CD14-positive monocyte (primary cell): ENCODE measurements at regions not wholly inside any gene's neighbourhood (a gene's known extent, or its start where the extent isn't known, plus 50 kb on each side); places are given as distances from the start of the nearest gene placed in this dataset.

Experiments used
- DNase-seq, 3 donors: peaks; one replicate each; pipeline ENCODE4 v3.0.0-alpha.2; 2011 to 2022
- H2AFZ ChIP-seq: 2 replicates; pipeline ENCODE4 v1.6.0; 2012; ENCODE audit warnings: mild to moderate bottlenecking, low read depth, low read length, inconsistent platforms; ENCODE audit not compliant: insufficient read depth, poor library complexity, severe bottlenecking
- H3K27ac ChIP-seq, 2 donors: 1 replicate in 1 of 2; 2 replicates in 1 of 2; pipeline ENCODE4 v1.5.1; 2012 to 2013; ENCODE audit warnings: low read length in 2 of 2, control low read depth in 1 of 2, inconsistent platforms in 1 of 2, low read depth in 1 of 2, mild to moderate bottlenecking in 1 of 2
- H3K27me3 ChIP-seq, 2 donors: one replicate each; pipeline versions ENCODE4 v1.6.0 to v1.6.1; 2011 to 2013; ENCODE audit warnings: low read length in 2 of 2; ENCODE audit not compliant: control insufficient read depth in 2 of 2, insufficient read depth in 2 of 2
- H3K36me3 ChIP-seq, 2 donors: replicated peaks in 1 of 2; 1 replicate in 1 of 2; 2 replicates in 1 of 2; pipeline versions ENCODE4 v1.5.1 to v1.6.1; 2012 to 2013; ENCODE audit warnings: low read length in 2 of 2, control low read depth in 1 of 2, inconsistent platforms in 1 of 2, mild to moderate bottlenecking in 1 of 2; ENCODE audit not compliant: insufficient read depth in 2 of 2, control insufficient read depth in 1 of 2
- H3K4me1 ChIP-seq, 2 donors: 1 replicate in 1 of 2; 2 replicates in 1 of 2; pipeline versions ENCODE4 v1.5.1 to v1.6.1; 2012 to 2013; ENCODE audit warnings: low read length in 2 of 2, control low read depth in 1 of 2, inconsistent platforms in 1 of 2, mild to moderate bottlenecking in 1 of 2, moderate library complexity in 1 of 2; ENCODE audit not compliant: insufficient read depth in 2 of 2, control insufficient read depth in 1 of 2
- H3K4me2 ChIP-seq: replicated peaks from 2 replicates; pipeline ENCODE3; 2012; ENCODE audit warnings: low read length, moderate library complexity, mild to moderate bottlenecking; ENCODE audit not compliant: poor library complexity, severe bottlenecking; ENCODE audit errors: extremely low read depth
- H3K4me3 ChIP-seq, 3 experiments: fragments of 200-600 bp in 1 of 3; sonication (generic) in 1 of 3; replicated peaks in 1 of 3; 1 replicate in 2 of 3; 2 replicates in 1 of 3; pipeline ENCODE4 v1.5.1; 2011 to 2013; ENCODE audit warnings: low read length in 3 of 3, mild to moderate bottlenecking in 3 of 3, control low read depth in 2 of 3, low read depth in 2 of 3, inconsistent platforms in 1 of 3, moderate library complexity in 1 of 3
- H3K79me2 ChIP-seq: 2 replicates; pipeline ENCODE4 v1.6.0; 2012; ENCODE audit warnings: mild to moderate bottlenecking, control low read depth, inconsistent platforms, low read length, moderate library complexity; ENCODE audit not compliant: insufficient read depth
- H3K9ac ChIP-seq: 2 replicates; pipeline ENCODE4 v1.6.0; 2017; ENCODE audit warnings: low read length, mild to moderate bottlenecking; ENCODE audit not compliant: insufficient read depth, poor library complexity, severe bottlenecking
- H3K9me3 ChIP-seq, 2 donors: replicated peaks in 1 of 2; 1 replicate in 1 of 2; 2 replicates in 1 of 2; pipeline versions ENCODE4 v1.5.1 to v1.6.1; 2012 to 2013; ENCODE audit warnings: low read length in 2 of 2, control low read depth in 1 of 2; ENCODE audit not compliant: control insufficient read depth in 1 of 2, insufficient read depth in 1 of 2
- H4K20me1 ChIP-seq: 2 replicates; pipeline ENCODE4 v1.6.0; 2012; ENCODE audit warnings: mild to moderate bottlenecking, low read length, control low read depth, moderate library complexity; ENCODE audit not compliant: insufficient read depth
- H3K27ac Mint-ChIP-seq, 7 donors: one replicate each; pipeline ENCODE4 v1.8.0; 2020; ENCODE audit warnings: mild to moderate bottlenecking in 7 of 7, mixed read lengths in 7 of 7, moderate library complexity in 6 of 7, inconsistent platforms in 2 of 7
- H3K27me3 Mint-ChIP-seq, 3 donors: one replicate each; pipeline ENCODE4 v1.8.0; 2021 to 2022; ENCODE audit warnings: low read depth in 3 of 3, mild to moderate bottlenecking in 3 of 3, mixed read lengths in 3 of 3, moderate library complexity in 3 of 3, inconsistent platforms in 1 of 3
- H3K36me3 Mint-ChIP-seq, 2 donors: one replicate each; pipeline ENCODE4 v1.8.0; 2020; ENCODE audit warnings: mixed read lengths in 2 of 2, inconsistent platforms in 1 of 2, mild to moderate bottlenecking in 1 of 2
- H3K4me1 Mint-ChIP-seq: one replicate; pipeline ENCODE4 v1.8.0; 2020; ENCODE audit warnings: mild to moderate bottlenecking, mixed read lengths
- H3K4me3 Mint-ChIP-seq, 2 donors: one replicate each; pipeline ENCODE4 v1.8.0; 2020; ENCODE audit warnings: mild to moderate bottlenecking in 2 of 2, mixed read lengths in 2 of 2, moderate library complexity in 1 of 2
- H3K9me3 Mint-ChIP-seq, 7 donors: one replicate each; pipeline ENCODE4 v1.8.0; 2020 to 2022; ENCODE audit warnings: mixed read lengths in 7 of 7, mild to moderate bottlenecking in 6 of 7, moderate library complexity in 6 of 7, inconsistent platforms in 2 of 7
- WGBS: methylation state at CpG from one replicate; pipeline ENCODE4 v1.1.5; 2013; ENCODE audit warnings: missing lambda C conversion rate; ENCODE audit not compliant: insufficient coverage; 5-methylcytosine and 5-hydroxymethylcytosine counted together
- intact Hi-C, 2 donors: fragments of 100-400 bp; cut with micrococcal nuclease; formaldehyde crosslinking; loops; one replicate each; pipeline versions ENCODE4 v1.15.0 to v1.15.1; 2023
- TF ChIP-seq, protein P1 (sequence below): fragments of 200-600 bp; IDR thresholded peaks from one replicate; pipeline ENCODE4 v1.8.0; 2022; ENCODE audit warnings: antibody characterized with exemption, mild to moderate bottlenecking

DNA sequence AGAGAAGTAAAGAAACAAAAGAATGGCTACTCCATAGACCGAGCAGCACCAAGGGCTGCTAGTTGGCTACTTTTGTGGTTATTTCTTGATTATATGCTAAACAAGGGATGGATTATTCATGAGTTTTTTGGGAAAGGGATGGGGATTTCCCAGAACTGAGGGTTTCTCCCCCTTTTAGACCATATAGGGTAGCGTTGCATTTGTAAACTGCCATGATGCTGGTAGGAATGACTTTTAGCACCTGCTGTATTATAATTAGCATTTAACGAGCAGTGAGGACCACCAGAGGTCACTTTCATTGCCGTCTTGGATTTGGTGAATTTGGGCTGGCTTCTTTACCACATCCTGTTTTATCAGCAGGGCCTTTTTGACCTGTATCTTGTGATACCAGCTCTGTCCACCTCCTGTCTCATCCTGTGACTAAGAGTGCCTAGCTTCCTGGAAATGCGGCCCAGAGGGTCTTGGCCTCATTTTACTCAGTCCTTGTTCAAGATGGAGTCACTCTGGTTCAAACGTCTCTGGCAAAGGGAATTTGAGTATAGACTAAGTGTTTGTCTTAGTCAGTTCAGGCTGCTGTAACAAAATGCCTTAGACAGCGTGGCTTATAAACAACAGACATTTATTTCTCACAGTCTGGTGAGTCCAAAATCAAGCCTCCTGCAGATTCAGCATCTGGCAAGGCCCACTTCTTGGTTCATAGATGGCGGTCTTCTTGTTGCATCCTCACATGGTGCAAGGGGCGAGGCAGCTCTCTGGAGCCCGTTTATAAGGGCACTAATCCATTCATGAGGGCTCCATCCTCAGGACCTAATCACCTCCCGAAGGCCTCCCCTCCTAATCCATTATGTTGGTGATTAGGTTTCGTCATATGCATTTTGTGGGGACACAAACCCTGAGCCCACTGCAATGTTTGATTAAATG lies 348.3 kb upstream of the SFSWAP start:
- H3K27me3 ChIP-seq, result no peaks in the 10 kb centered on the region
- H2AFZ ChIP-seq, result no peak overlapping the region
- no peaks in the 10 kb centered on the region for H3K4me1 ChIP-seq
- Mint-ChIP-seq H3K4me3 (no peak overlapping the region), H3K9me3 (peaks cover 0 to 3% (median 0%) of the 10 kb centered on the region in 7 donors), H3K4me1 (no peaks in the 10 kb centered on the region), H3K36me3 (no peaks in the 10 kb centered on the region), H3K27ac (no peak overlapping the region), H3K27me3 (peaks cover 5 to 6% (median 5%) of the 10 kb centered on the region in 3 donors)
- no peak for DNase-seq
- H3K4me3 ChIP-seq, result no peak overlapping the region
- H3K9me3 ChIP-seq, result no peaks in the 10 kb centered on the region
- H3K79me2 ChIP-seq, result no peaks in the 10 kb centered on the region
- H4K20me1 ChIP-seq, result no peaks in the 10 kb centered on the region
- H3K9ac ChIP-seq, result no peak overlapping the region
- H3K27ac ChIP-seq, result no peak overlapping the region
- 89% methylated on average over 3 of the region's 12 CpGs for WGBS
- TF ChIP-seq, protein P1, sequence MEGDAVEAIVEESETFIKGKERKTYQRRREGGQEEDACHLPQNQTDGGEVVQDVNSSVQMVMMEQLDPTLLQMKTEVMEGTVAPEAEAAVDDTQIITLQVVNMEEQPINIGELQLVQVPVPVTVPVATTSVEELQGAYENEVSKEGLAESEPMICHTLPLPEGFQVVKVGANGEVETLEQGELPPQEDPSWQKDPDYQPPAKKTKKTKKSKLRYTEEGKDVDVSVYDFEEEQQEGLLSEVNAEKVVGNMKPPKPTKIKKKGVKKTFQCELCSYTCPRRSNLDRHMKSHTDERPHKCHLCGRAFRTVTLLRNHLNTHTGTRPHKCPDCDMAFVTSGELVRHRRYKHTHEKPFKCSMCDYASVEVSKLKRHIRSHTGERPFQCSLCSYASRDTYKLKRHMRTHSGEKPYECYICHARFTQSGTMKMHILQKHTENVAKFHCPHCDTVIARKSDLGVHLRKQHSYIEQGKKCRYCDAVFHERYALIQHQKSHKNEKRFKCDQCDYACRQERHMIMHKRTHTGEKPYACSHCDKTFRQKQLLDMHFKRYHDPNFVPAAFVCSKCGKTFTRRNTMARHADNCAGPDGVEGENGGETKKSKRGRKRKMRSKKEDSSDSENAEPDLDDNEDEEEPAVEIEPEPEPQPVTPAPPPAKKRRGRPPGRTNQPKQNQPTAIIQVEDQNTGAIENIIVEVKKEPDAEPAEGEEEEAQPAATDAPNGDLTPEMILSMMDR, result no peak
- H3K4me2 ChIP-seq, result no peak overlapping the region
- intact Hi-C loops, result no loop called here
- H3K36me3 ChIP-seq, result no peaks in the 10 kb centered on the region

DNA sequence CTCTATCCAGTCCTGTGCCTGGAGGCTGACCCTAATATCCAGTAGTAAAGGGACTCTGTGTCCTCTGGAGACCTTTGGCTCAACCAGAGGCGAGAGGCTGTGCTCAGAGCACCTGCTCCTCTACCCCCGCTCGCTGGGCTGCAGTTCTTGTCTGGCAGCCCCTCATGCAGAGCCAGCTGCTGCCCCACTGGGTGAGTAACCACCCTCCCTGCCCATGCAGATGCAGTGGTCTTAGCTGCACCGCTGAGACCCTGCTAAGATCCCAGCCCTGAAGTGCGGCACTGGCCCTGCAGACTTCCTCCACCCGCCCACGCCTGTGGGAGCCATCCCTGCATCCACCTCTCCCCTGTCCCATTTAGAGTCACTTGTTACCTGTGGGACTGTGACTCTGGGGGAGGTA lies 347.5 kb upstream of the SFSWAP start:
- H3K4me3 ChIP-seq, result no peak overlapping the region
- no peaks in the 10 kb centered on the region for H3K36me3 ChIP-seq
- H3K27me3 Mint-ChIP-seq, result peaks cover 5 to 6% (median 5%) of the 10 kb centered on the region in 3 donors
- no peaks in the 10 kb centered on the region for H3K36me3 Mint-ChIP-seq
- 94% methylated on average over 3 of the region's 7 CpGs for WGBS
- no peaks in the 10 kb centered on the region for H3K4me1 ChIP-seq
- no peaks in the 10 kb centered on the region for H3K79me2 ChIP-seq
- no peaks in the 10 kb centered on the region for H3K4me1 Mint-ChIP-seq
- H3K9ac ChIP-seq, result no peak overlapping the region
- intact Hi-C loops, result no loop called here
- no peak overlapping the region for H3K27ac Mint-ChIP-seq
- DNase-seq, result no peak
- no peak overlapping the region for H2AFZ ChIP-seq
- H3K27ac ChIP-seq, result no peak overlapping the region
- TF ChIP-seq, protein P1, result no peak
- H3K4me2 ChIP-seq, result no peak overlapping the region
- no peaks in the 10 kb centered on the region for H3K27me3 ChIP-seq
- no peak overlapping the region for H3K4me3 Mint-ChIP-seq
- no peaks in the 10 kb centered on the region for H4K20me1 ChIP-seq
- peaks cover 0 to 3% (median 0%) of the 10 kb centered on the region in 7 donors for H3K9me3 Mint-ChIP-seq
- H3K9me3 ChIP-seq, result no peaks in the 10 kb centered on the region
